HCT116 (cell line): ENCODE measurements at regions not wholly inside any gene's neighbourhood (a gene's known extent, or its start where the extent isn't known, plus 50 kb on each side); places are given as distances from the start of the nearest gene placed in this dataset.

ENCODE experiments used
- ATAC-seq: fragments of 200-7000 bp; cut with Tn5 transposase; 2 replicates; pipeline ENCODE4 v1.9.1; 2020; ENCODE audit warnings: mild to moderate bottlenecking, moderate library complexity
- BruUV-seq: library from RNA; stranded (reverse); fragments of 400-500 nt; replicated peaks from 2 replicates; lab custom pipeline; 2021; lab: Mats Ljungman, UMichigan
- CTCF ChIA-PET: fragments of 300-600 bp; sonication (Branson Sonifier 250); formaldehyde crosslinking; loops from one replicate; lab custom pipeline; 2021; ENCODE audit warnings: antibody characterized with exemption; lab: Charles Lee
- POLR2A ChIA-PET: fragments of 300-600, 350-600 bp; sonication (Branson Sonifier 250); formaldehyde crosslinking; loops from one replicate; lab custom pipeline; 2021; ENCODE audit warnings: antibody characterized with exemption; lab: Charles Lee
- RAD21 ChIA-PET, 2 experiments: fragments of 300-600 bp; sonication (Branson Sonifier 250); formaldehyde crosslinking; loops; one replicate each; lab custom pipeline; 2023; ENCODE audit warnings: low total read pairs in 2 of 2; ENCODE audit not compliant: uncharacterized antibody in 2 of 2, unreplicated experiment in 2 of 2, low non-redundant PET in 1 of 2; lab: Charles Lee
- DNase-seq: peaks from one replicate; pipeline ENCODE4 v3.0.0-alpha.2; 2010; ENCODE audit warnings: low read depth, low spot score
- H2AFZ ChIP-seq: fragments of 200-600 bp; shearing (Covaris generic), sonication (generic); 2 replicates; pipeline ENCODE4 v1.6.1; 2017; ENCODE audit warnings: low read depth, mixed run types, mixed read lengths, antibody characterized with exemption, low read length; ENCODE audit not compliant: poor library complexity, severe bottlenecking
- H3K27ac ChIP-seq: 2 replicates; pipeline ENCODE4 v1.5.1; 2012; ENCODE audit warnings: low read depth, low read length
- H3K27me3 ChIP-seq: fragments of 200-600 bp; sonication (generic); 2 replicates; pipeline ENCODE4 v1.6.1; 2016; ENCODE audit warnings: mixed run types, low read length, mixed read lengths; ENCODE audit not compliant: insufficient read depth
- H3K36me3 ChIP-seq, 2 experiments: fragments of 200-500 bp in 1 of 2; fragments of 200-600 bp in 1 of 2; sonication (Bioruptor generic) in 1 of 2; sonication (generic) in 1 of 2; 2 replicates each; pipeline versions ENCODE4 v1.5.1 to v1.6.1; 2014 to 2016; ENCODE audit warnings: low read length in 2 of 2, inconsistent platforms in 1 of 2, mixed read lengths in 1 of 2, mixed run types in 1 of 2; ENCODE audit not compliant: insufficient read depth in 2 of 2, control insufficient read depth in 1 of 2
- H3K4me1 ChIP-seq, 2 experiments: fragments of 200-600 bp in 1 of 2; sonication (generic) in 1 of 2; 2 replicates each; pipeline versions ENCODE4 v1.5.1 to v1.6.1; 2012 to 2017; ENCODE audit warnings: low read length in 2 of 2, inconsistent platforms in 1 of 2, mild to moderate bottlenecking in 1 of 2, mixed read lengths in 1 of 2, mixed run types in 1 of 2, moderate library complexity in 1 of 2; ENCODE audit not compliant: insufficient read depth in 2 of 2, control insufficient read depth in 1 of 2
- H3K4me2 ChIP-seq: fragments of 200-600 bp; sonication (generic); 2 replicates; pipeline ENCODE4 v1.6.1; 2017; ENCODE audit warnings: mixed run types, low read length, mixed read lengths
- H3K4me3 ChIP-seq, 2 experiments: fragments of 200-600 bp in 1 of 2; sonication (generic) in 1 of 2; replicated peaks in 1 of 2; 2 replicates each; pipeline ENCODE4 v1.5.1; 2011 to 2016; ENCODE audit warnings: low read length in 2 of 2, control low read depth in 1 of 2, low read depth in 1 of 2, mild to moderate bottlenecking in 1 of 2, mixed read lengths in 1 of 2, mixed run types in 1 of 2
- H3K79me2 ChIP-seq: fragments of 200-600 bp; sonication (generic); 2 replicates; pipeline ENCODE4 v1.6.1; 2017; ENCODE audit warnings: mild to moderate bottlenecking, mixed run types, low read length, moderate library complexity, mixed read lengths; ENCODE audit not compliant: insufficient read depth
- H3K9ac ChIP-seq: fragments of 200-600 bp; sonication (generic); 2 replicates; pipeline ENCODE4 v1.6.1; 2016; ENCODE audit warnings: low read length, mixed read lengths
- H3K9me2 ChIP-seq: fragments of 200-600 bp; sonication (generic), shearing (Covaris generic); 2 replicates; pipeline ENCODE4 v1.6.1; 2017; ENCODE audit warnings: mixed run types, mild to moderate bottlenecking, moderate library complexity; ENCODE audit not compliant: insufficient read depth
- H3K9me3 ChIP-seq, 2 experiments: fragments of 200-500 bp in 1 of 2; fragments of 200-600 bp in 1 of 2; sonication (Bioruptor generic) in 1 of 2; sonication (generic) in 1 of 2; 2 replicates each; pipeline ENCODE4 v1.6.1; 2014 to 2017; ENCODE audit warnings: low read length in 2 of 2, mixed read lengths in 2 of 2, inconsistent platforms in 1 of 2, low read depth in 1 of 2, mild to moderate bottlenecking in 1 of 2, mixed run types in 1 of 2, moderate library complexity in 1 of 2; ENCODE audit not compliant: control insufficient read depth in 1 of 2, insufficient read depth in 1 of 2
- H4K20me1 ChIP-seq: fragments of 200-600 bp; sonication (generic), shearing (Covaris generic); 2 replicates; pipeline ENCODE4 v1.6.1; 2017; ENCODE audit warnings: mixed run types, mild to moderate bottlenecking, moderate library complexity; ENCODE audit not compliant: insufficient read depth
- CBX3 ChIP-seq: IDR thresholded peaks from 2 replicates; pipeline ENCODE4 v1.6.1; 2012; ENCODE audit warnings: low read depth
- MAX ChIP-seq: IDR thresholded peaks from 2 replicates; pipeline ENCODE4 v1.6.1; 2012
- ZBTB33 ChIP-seq: IDR thresholded peaks from 2 replicates; pipeline ENCODE4 v1.6.1; 2011; ENCODE audit warnings: mild to moderate bottlenecking, low read length, moderate library complexity; ENCODE audit not compliant: insufficient replicate concordance; ENCODE audit errors: extremely low read depth
- ZFX ChIP-seq: fragments of 450-650 bp; IDR thresholded peaks from 2 replicates; pipeline ENCODE4 v1.6.1; 2017
- intact Hi-C: fragments of 100-400 bp; cut with micrococcal nuclease; formaldehyde crosslinking; loops from 2 replicates; pipeline ENCODE4 v1.10.0; 2022

GRCh38 chr11:120043328-120043945 lies 94.5 kb downstream of the TRIM29 start (continued):
- TF ChIP-seq ZBTB33 (no peak), MAX (no peak), ZFX (no peak)

- POLR2A ChIA-PET: no interaction called here
- CTCF ChIA-PET: no interaction called here
- H3K79me2 ChIP-seq: no peaks in the 10 kb centered on the region
- ATAC-seq (no peak), DNase-seq (no peak)
- no TSS peak for BruUV-seq
- H3K27me3 ChIP-seq: no peaks in the 10 kb centered on the region; the same call in 1 of the 2 replicates
- no peak overlapping the region for H3K4me2 ChIP-seq
- no peak overlapping the region for H2AFZ ChIP-seq
- H4K20me1 ChIP-seq: no peaks in the 10 kb centered on the region
- H3K27ac ChIP-seq: no peak overlapping the region
- intact Hi-C loops: no loop called here
- no peaks in the 10 kb centered on the region for H3K9me3 ChIP-seq
- TF ChIP-seq CBX3: no peak
- TF ChIP-seq, all 23 proteins: peak for 0
- Histone ChIP-seq H3K9ac (no peak overlapping the region), H3K36me3 (no peaks in the 10 kb centered on the region), H3K4me1 (no peaks in the 10 kb centered on the region), H3K4me3 (no peak overlapping the region), H3K9me2 (no peaks in the 10 kb centered on the region)
- RAD21 ChIA-PET: no interaction called here
Observed at GRCh38 chr11:120041625-120042024, 96.3 kb downstream of the TRIM29 start.
